ENCODE measurements at regions not wholly inside any gene's neighbourhood (a gene's known extent, or its start where the extent isn't known, plus 50 kb on each side); places are given as distances from the start of the nearest gene placed in this dataset.

GRCh38 chr2:147456779-147457178 is 388.1 kb upstream of the ACVR2A start:
- Histone ChIP-seq H3K9me3 (no peaks in the 10 kb centered on the region), H3K4me1 (no peaks in the 10 kb centered on the region), H3K27ac (no peak overlapping the region), H3K36me3 (ENCODE audit: low read depth, missing control alignments) (no peaks in the 10 kb centered on the region), H3K4me3 (no peak overlapping the region), H3K27me3 (no peaks in the 10 kb centered on the region)
- no peak for TF ChIP-seq POLR2A (IDR thresholded peaks at IDR 0.05)
- no peak for TF ChIP-seq CTCF (IDR thresholded peaks at IDR 0.05)
- 70 to 75% methylated on average over 2 of the region's 2 CpGs for WGBS, 2 donors
- no peak for DNase-seq
- intact Hi-C loops (cut with DNase I; ENCODE audit: low total_unique reads), result no loop called here

- Histone ChIP-seq H3K27ac (no peak overlapping the region), H3K9me3 (no peaks in the 10 kb centered on the region), H3K4me3 (no peak overlapping the region), H3K36me3 (ENCODE audit: low read depth, missing control alignments) (no peaks in the 10 kb centered on the region), H3K4me1 (no peaks in the 10 kb centered on the region), H3K27me3 (no peaks in the 10 kb centered on the region)
- DNase-seq, result no peak
- intact Hi-C loops (cut with DNase I; ENCODE audit: low total_unique reads), result no loop called here
- 59 to 62% methylated on average over 3 of the region's 3 CpGs for WGBS, 2 donors
- TF ChIP-seq POLR2A (IDR thresholded peaks at IDR 0.05), result no peak
- TF ChIP-seq CTCF (IDR thresholded peaks at IDR 0.05), result no peak
Observed at GRCh38 chr2:147451902-147452515, 392.8 kb upstream of the ACVR2A start.

GRCh38 chr2:147450661-147451510 is 393.9 kb upstream of the ACVR2A start:
- no peak overlapping the region for H3K27ac ChIP-seq
- no peak for DNase-seq
- no peaks in the 10 kb centered on the region for H3K36me3 ChIP-seq (ENCODE audit: low read depth, missing control alignments)
- WGBS, 2 donors, result 80 to 81% methylated on average over 4 of the region's 4 CpGs
- H3K27me3 ChIP-seq, result no peaks in the 10 kb centered on the region
- H3K4me1 ChIP-seq, result no peaks in the 10 kb centered on the region
- TF ChIP-seq POLR2A (IDR thresholded peaks at IDR 0.05), result no peak
- no peak for TF ChIP-seq CTCF (IDR thresholded peaks at IDR 0.05)
- intact Hi-C loops (cut with DNase I; ENCODE audit: low total_unique reads), result no loop called here
- no peak overlapping the region for H3K4me3 ChIP-seq
- H3K9me3 ChIP-seq, result no peaks in the 10 kb centered on the region

- Histone ChIP-seq H3K27me3 (no peaks in the 10 kb centered on the region), H3K9me3 (no peaks in the 10 kb centered on the region), H3K27ac (no peak overlapping the region), H3K36me3 (ENCODE audit: low read depth, missing control alignments) (no peaks in the 10 kb centered on the region), H3K4me1 (no peaks in the 10 kb centered on the region), H3K4me3 (no peak overlapping the region)
- no peak for DNase-seq
- TF ChIP-seq POLR2A (IDR thresholded peaks at IDR 0.05) (no peak), CTCF (IDR thresholded peaks at IDR 0.05) (no peak)
- intact Hi-C loops (cut with DNase I; ENCODE audit: low total_unique reads), result no loop called here
- WGBS, 2 donors, result 75% methylated on average over 7 of the region's 7 CpGs
Observed at GRCh38 chr2:147449323-147449991, 395.4 kb upstream of the ACVR2A start.

Measured in testis (tissue), 2 donors.